ENCODE measurements at regions not wholly inside any gene's neighbourhood (a gene's known extent, or its start where the extent isn't known, plus 50 kb on each side); places are given as distances from the start of the nearest gene placed in this dataset.
"Not testable (repeated sequence)": the region's sequence is repeated elsewhere in the genome, so short reads cannot be mapped to it uniquely, and the experiment has no call there.

DNA sequence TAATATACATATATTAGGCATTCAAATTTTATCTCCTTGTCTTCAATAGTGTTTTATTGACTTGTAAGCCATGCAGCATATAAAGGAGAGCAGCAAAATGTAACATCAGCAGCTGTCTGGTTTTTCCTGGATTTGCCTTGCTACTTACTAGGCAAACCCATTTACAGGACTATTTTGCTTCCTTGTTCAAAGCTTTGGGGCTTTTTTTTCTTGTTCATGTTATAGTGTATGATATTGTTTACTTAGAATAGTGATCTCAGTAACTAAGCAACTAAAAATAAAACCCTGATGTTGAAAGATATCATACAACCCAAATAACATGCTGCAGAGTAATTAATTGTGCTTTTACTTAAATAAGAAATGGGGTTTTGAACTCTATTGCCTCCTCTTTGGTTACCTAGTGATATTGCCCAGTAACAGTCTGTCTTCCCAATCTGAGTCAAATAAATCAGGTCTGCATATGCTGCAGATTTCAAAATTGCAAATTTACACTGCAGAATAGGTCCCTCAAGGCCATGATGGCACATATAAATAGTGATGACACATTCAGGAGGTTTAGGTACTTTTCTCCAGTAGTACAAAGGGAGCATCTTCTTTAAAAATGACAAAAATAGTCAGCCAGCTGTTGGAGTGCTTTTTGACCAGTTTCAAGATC is 578.1 kb upstream of the NECTIN3 start:
- Histone ChIP-seq H3K36me3 (ENCODE audit: control insufficient read depth, insufficient read depth, low read length) (no peaks in the 10 kb centered on the region), H3K9me3 (ENCODE audit: control insufficient read depth, insufficient read depth, low read depth, low read length) (no peaks in the 10 kb centered on the region; the same call in 1 of the 2 replicates), H3K4me3 (ENCODE audit: low read depth, low read length) (no peak overlapping the region), H3K4me1 (ENCODE audit: control insufficient read depth, insufficient read depth, low read length) (peaks cover 11% of the 10 kb centered on the region), H3K27ac (ENCODE audit: low read depth, low read length) (no peak overlapping the region), H3K9ac (ENCODE audit: low read length) (no peak overlapping the region), H3K27me3 (ENCODE audit: control insufficient read depth, insufficient read depth, low read length) (no peaks in the 10 kb centered on the region)

DNA sequence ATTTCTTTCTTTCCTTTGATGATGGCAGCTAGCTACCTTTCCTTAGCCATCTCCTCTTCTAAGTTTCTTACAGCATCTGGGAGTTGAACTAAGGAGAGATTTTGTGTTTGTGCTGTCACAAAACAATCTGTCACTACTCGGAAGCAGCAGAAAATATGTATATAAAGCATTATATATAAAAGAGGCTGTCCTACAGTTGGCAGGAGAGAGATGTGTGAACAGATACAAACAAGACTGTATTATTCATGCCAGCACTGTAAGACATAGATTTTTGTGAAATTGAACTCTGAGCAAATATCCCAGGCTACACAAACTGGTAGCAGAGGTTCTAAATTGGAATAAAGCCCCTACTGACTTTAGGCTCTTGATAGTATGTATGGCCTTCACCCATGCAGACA is 577.5 kb upstream of the NECTIN3 start:
- H3K9me3 ChIP-seq (ENCODE audit: control insufficient read depth, insufficient read depth, low read depth, low read length): no peaks in the 10 kb centered on the region
- H3K4me3 ChIP-seq (ENCODE audit: low read depth, low read length): no peak overlapping the region
- no peaks in the 10 kb centered on the region for H3K27me3 ChIP-seq (ENCODE audit: control insufficient read depth, insufficient read depth, low read length)
- H3K4me1 ChIP-seq (ENCODE audit: control insufficient read depth, insufficient read depth, low read length): peaks cover 11% of the 10 kb centered on the region
- no peak overlapping the region for H3K9ac ChIP-seq (ENCODE audit: low read length)
- H3K27ac ChIP-seq (ENCODE audit: low read depth, low read length): no peak overlapping the region
- H3K36me3 ChIP-seq (ENCODE audit: control insufficient read depth, insufficient read depth, low read length): no peaks in the 10 kb centered on the region

DNA sequence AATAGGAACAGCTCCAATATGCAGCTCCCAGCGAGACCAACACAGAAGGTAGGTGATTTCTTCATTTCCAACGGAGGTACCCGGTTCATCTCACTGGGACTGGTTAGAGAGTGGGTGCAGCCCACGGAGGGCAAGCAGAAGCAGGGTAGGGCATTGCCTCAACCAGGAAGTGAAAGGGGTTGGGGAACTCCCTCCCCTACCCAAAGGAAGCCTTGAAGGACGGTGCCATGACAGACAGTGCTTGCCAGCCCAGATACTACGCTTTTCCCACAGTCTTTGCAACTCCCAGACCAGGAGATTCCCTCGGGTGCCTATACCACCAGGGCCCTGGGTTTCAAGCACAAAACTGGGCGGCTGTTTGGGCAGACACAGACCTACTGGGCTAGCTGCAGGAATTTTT is 576.9 kb upstream of the NECTIN3 start:
- Histone ChIP-seq H3K9ac (ENCODE audit: low read length) (no peak overlapping the region), H3K4me1 (ENCODE audit: control insufficient read depth, insufficient read depth, low read length) (peaks cover 11% of the 10 kb centered on the region), H3K4me3 (ENCODE audit: low read depth, low read length) (no peak overlapping the region), H3K9me3 (ENCODE audit: control insufficient read depth, insufficient read depth, low read depth, low read length) (no peaks in the 10 kb centered on the region), H3K27ac (ENCODE audit: low read depth, low read length) (no peak overlapping the region), H3K36me3 (ENCODE audit: control insufficient read depth, insufficient read depth, low read length) (no peaks in the 10 kb centered on the region), H3K27me3 (ENCODE audit: control insufficient read depth, insufficient read depth, low read length) (no peaks in the 10 kb centered on the region)

DNA sequence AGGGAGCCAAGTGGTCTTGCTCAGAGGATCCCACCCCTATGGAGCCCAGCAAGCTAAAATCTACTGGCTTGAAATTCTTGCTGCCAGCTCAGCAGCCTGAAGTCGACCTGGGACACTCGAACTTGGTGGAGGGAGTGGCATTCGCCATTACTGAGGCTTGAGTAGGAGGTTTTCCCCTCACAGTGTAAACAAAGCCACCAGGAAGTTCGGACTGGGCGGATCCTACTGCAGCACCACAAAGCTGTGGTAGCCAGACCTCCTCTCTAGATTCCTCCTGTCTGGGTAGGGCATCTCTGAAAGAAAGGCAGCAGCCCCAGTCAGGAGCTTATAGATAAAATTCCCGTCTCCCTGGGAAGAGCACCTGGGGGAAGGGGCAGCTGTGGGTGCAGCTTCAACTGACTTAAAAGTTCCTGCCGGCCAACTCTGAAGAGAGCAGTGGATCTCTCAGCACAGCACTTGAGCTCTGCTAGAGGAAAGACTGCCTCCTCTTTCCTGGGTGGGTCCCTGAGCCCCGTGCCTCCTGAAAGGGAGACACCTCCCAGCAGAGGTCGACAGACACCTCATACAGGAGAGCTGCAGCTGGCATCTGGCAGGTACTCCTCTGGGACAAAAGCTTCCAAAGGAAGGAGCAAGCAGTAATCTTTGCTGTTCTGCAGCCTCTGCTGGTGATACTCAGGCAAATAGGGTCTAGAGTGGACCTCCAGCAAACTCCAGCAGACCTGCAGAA is 576.3 kb upstream of the NECTIN3 start:
- peaks cover 11% of the 10 kb centered on the region for H3K4me1 ChIP-seq (ENCODE audit: control insufficient read depth, insufficient read depth, low read length)
- H3K27me3 ChIP-seq (ENCODE audit: control insufficient read depth, insufficient read depth, low read length): no peaks in the 10 kb centered on the region
- H3K4me3 ChIP-seq (ENCODE audit: low read depth, low read length): no peak overlapping the region
- no peak overlapping the region for H3K27ac ChIP-seq (ENCODE audit: low read depth, low read length)
- H3K9me3 ChIP-seq (ENCODE audit: control insufficient read depth, insufficient read depth, low read depth, low read length): no peaks in the 10 kb centered on the region
- no peaks in the 10 kb centered on the region for H3K36me3 ChIP-seq (ENCODE audit: control insufficient read depth, insufficient read depth, low read length)
- H3K9ac ChIP-seq (ENCODE audit: low read length): no peak overlapping the region

DNA sequence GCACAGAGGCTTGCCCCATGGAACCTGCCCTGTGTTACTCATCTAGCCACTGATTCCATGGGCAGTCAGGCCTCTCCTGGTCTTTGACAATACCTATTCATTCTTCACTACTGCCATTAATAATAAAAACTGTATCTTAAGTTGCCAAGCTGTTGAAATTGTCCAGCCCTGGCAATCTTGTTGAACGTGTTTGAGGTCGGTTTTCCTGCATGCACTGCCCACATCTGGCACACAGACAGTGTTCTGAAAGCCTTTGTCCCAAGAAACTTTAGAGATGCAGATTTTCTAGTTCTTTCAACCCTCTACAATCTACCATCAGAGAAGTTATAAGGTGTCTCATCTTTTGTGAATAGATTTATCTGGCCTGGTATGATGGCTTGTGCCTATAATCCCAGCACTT is 567.2 kb upstream of the NECTIN3 start:
- Histone ChIP-seq H3K36me3 (ENCODE audit: control insufficient read depth, insufficient read depth, low read length) (no peaks in the 10 kb centered on the region), H3K9me3 (ENCODE audit: control insufficient read depth, insufficient read depth, low read depth, low read length) (no peaks in the 10 kb centered on the region), H3K4me3 (ENCODE audit: low read depth, low read length) (no peak overlapping the region), H3K27ac (ENCODE audit: low read depth, low read length) (no peak overlapping the region), H3K27me3 (ENCODE audit: control insufficient read depth, insufficient read depth, low read length) (no peaks in the 10 kb centered on the region), H3K9ac (ENCODE audit: low read length) (no peak overlapping the region), H3K4me1 (ENCODE audit: control insufficient read depth, insufficient read depth, low read length) (no peaks in the 10 kb centered on the region)

DNA sequence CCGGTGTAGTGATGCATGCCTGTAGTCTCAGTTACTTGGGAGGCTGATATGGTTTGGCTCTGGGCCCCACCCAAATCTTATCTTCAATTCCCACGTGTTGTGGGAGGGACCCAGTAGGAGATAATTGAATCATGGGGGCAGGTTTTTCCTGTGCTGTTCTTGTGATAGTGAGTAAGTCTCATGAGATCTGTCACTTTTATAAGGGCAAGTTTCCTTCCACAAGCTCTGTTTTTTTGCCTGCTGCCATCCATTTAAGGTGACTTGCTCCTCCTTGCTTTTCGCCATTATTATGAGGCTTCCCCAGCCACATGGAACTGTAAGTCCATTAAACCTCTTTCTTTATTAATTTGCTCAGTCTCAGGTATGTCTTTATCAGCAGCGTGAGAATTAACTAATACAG is 566.7 kb upstream of the NECTIN3 start:
- no peak overlapping the region for H3K4me3 ChIP-seq (ENCODE audit: low read depth, low read length)

DNA sequence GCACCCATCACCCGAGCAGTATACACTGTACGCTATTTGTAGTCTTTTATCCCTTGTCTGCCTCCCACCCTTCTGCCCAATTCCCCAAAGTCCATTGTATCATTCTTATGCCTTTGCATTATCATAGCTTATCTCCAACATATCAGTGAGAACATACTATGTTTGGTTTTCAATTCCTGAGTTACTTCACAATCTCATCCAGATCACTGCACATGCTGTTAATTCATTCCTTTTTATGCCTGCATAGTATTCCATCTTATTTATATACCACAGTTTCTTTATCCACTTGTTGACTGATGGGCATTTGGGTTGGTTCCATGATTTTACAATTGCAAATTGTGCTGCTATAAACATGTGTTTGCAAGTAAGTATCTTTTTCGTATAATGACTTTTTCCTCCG is 564.7 kb upstream of the NECTIN3 start:
- H3K9ac ChIP-seq (ENCODE audit: low read length): no peak overlapping the region
- H3K36me3 ChIP-seq (ENCODE audit: control insufficient read depth, insufficient read depth, low read length): no peaks in the 10 kb centered on the region
- no peaks in the 10 kb centered on the region for H3K27me3 ChIP-seq (ENCODE audit: control insufficient read depth, insufficient read depth, low read length)

More for the DNA sequence above, 566.7 kb upstream of the NECTIN3 start:
- Histone ChIP-seq H3K36me3 (ENCODE audit: control insufficient read depth, insufficient read depth, low read length) (no peaks in the 10 kb centered on the region), H3K4me1 (ENCODE audit: control insufficient read depth, insufficient read depth, low read length) (no peaks in the 10 kb centered on the region), H3K9ac (ENCODE audit: low read length) (no peak overlapping the region), H3K9me3 (ENCODE audit: control insufficient read depth, insufficient read depth, low read depth, low read length) (no peaks in the 10 kb centered on the region), H3K27me3 (ENCODE audit: control insufficient read depth, insufficient read depth, low read length) (no peaks in the 10 kb centered on the region), H3K27ac (ENCODE audit: low read depth, low read length) (no peak overlapping the region)

DNA sequence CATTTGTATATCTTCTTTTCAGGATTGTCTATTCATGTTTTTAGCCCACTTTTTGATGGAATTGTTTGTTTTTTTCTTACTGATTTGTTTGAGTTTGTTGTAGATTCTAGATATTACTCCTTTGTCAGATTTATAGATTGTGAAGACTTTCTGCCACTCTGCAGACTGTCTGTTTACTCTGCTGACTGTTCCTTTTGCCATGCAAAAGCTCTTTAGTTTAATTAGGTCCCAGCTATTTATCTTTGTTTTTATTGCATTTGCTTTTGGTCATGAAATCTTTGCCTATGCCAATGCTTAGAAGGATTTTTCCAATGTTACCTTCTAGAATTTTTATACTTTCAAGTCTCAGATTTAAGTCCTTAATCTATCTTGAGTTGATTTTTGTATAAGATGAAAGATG is 564.0 kb upstream of the NECTIN3 start:
- H3K36me3 ChIP-seq (ENCODE audit: control insufficient read depth, insufficient read depth, low read length): not testable (repeated sequence)

More for the DNA sequence above, 564.7 kb upstream of the NECTIN3 start:
- H3K27ac ChIP-seq (ENCODE audit: low read depth, low read length): no peak overlapping the region
- H3K4me1 ChIP-seq (ENCODE audit: control insufficient read depth, insufficient read depth, low read length): no peaks in the 10 kb centered on the region
- no peaks in the 10 kb centered on the region for H3K9me3 ChIP-seq (ENCODE audit: control insufficient read depth, insufficient read depth, low read depth, low read length)
- no peak overlapping the region for H3K4me3 ChIP-seq (ENCODE audit: low read depth, low read length)

DNA sequence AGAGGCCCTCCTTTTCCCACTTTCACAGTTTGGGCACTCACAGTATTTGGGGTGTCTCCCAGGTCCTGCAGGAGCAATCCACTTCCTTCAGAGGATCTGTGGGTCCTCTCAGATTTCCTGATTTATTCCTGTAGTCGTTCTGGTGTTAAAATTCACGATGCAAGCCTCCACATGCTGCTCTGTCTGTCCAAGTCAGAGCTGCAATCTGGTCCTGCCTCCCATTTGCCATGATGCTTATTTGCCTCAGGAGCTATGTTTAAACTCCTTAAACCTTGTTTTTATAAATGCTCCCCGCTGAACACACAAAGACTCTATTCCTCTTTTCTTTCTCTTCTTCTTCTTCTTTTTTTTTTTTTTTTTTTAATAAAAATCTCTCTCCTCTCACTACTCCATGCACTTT is 558.7 kb upstream of the NECTIN3 start:
- H3K9ac ChIP-seq (ENCODE audit: low read length): no peak overlapping the region
- no peaks in the 10 kb centered on the region for H3K4me1 ChIP-seq (ENCODE audit: control insufficient read depth, insufficient read depth, low read length)
- 0 out of 2 replicates have a peak, but pooled peaks cover 3% of the 10 kb centered on the region for H3K9me3 ChIP-seq (ENCODE audit: control insufficient read depth, insufficient read depth, low read depth, low read length)
- no peaks in the 10 kb centered on the region for H3K36me3 ChIP-seq (ENCODE audit: control insufficient read depth, insufficient read depth, low read length)
- H3K27me3 ChIP-seq (ENCODE audit: control insufficient read depth, insufficient read depth, low read length): no peaks in the 10 kb centered on the region
- no peak overlapping the region for H3K4me3 ChIP-seq (ENCODE audit: low read depth, low read length)
- H3K27ac ChIP-seq (ENCODE audit: low read depth, low read length): no peak overlapping the region

More for the DNA sequence above, 564.0 kb upstream of the NECTIN3 start:
- not testable (repeated sequence) for H3K27ac ChIP-seq (ENCODE audit: low read depth, low read length); H3K9me3 ChIP-seq (ENCODE audit: control insufficient read depth, insufficient read depth, low read depth, low read length); H3K27me3 ChIP-seq (ENCODE audit: control insufficient read depth, insufficient read depth, low read length); H3K9ac ChIP-seq (ENCODE audit: low read length); H3K4me3 ChIP-seq (ENCODE audit: low read depth, low read length); H3K4me1 ChIP-seq (ENCODE audit: control insufficient read depth, insufficient read depth, low read length)

DNA sequence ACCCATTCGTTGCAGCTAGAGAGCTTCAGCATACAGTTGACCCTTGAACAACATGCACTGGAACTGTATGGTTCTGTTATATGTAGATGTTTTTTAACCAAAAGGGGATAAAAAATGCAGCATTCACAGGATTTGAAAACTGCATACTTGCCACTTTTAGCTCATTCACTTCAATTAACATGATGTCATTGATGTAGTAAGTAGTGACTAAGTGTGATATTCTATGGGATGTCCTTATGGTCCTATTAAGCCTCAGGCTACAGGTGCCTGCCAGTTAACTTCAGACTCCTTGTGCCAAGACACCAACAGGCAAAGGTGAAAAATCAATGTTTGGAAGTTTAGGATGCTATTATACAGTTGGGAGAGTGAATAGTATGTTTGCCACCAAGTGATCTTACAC is 553.6 kb upstream of the NECTIN3 start:
- H3K4me3 ChIP-seq (ENCODE audit: low read depth, low read length): no peak overlapping the region

DNA sequence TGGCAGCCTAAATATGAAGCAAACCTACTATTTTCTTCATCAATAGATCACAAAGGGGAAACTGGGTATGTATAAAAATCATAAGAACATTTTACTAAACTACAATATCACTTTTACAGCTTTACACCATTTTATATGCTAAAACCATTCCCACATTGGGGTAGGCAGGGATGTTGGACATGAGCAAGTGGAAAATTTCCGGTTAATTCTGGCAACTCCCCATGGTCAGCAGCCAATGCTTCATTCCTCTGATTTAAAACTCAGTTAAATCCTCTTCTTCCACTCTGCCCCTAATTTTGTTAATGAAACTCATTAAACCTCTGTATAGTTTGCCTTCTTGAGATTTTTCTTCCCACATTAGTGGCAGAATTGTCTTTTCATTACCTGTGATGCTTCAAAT is 552.5 kb upstream of the NECTIN3 start:
- no peak overlapping the region for H3K9ac ChIP-seq (ENCODE audit: low read length)
- no peaks in the 10 kb centered on the region for H3K4me1 ChIP-seq (ENCODE audit: control insufficient read depth, insufficient read depth, low read length)
- no peaks in the 10 kb centered on the region for H3K27me3 ChIP-seq (ENCODE audit: control insufficient read depth, insufficient read depth, low read length)
- H3K36me3 ChIP-seq (ENCODE audit: control insufficient read depth, insufficient read depth, low read length): no peaks in the 10 kb centered on the region
- H3K9me3 ChIP-seq (ENCODE audit: control insufficient read depth, insufficient read depth, low read depth, low read length): peaks cover 6% of the 10 kb centered on the region; the same call in 1 of the 2 replicates
- no peak overlapping the region for H3K27ac ChIP-seq (ENCODE audit: low read depth, low read length)
- H3K4me3 ChIP-seq (ENCODE audit: low read depth, low read length): no peak overlapping the region

More for the DNA sequence above, 553.6 kb upstream of the NECTIN3 start:
- Histone ChIP-seq H3K9ac (ENCODE audit: low read length) (no peak overlapping the region), H3K27ac (ENCODE audit: low read depth, low read length) (no peak overlapping the region), H3K9me3 (ENCODE audit: control insufficient read depth, insufficient read depth, low read depth, low read length) (peaks cover 3% of the 10 kb centered on the region; the same call in 1 of the 2 replicates), H3K36me3 (ENCODE audit: control insufficient read depth, insufficient read depth, low read length) (no peaks in the 10 kb centered on the region), H3K4me1 (ENCODE audit: control insufficient read depth, insufficient read depth, low read length) (no peaks in the 10 kb centered on the region), H3K27me3 (ENCODE audit: control insufficient read depth, insufficient read depth, low read length) (no peaks in the 10 kb centered on the region)

Data from HUES6 (cell line).